ENCODE measurements at regions not wholly inside any gene's neighbourhood (a gene's known extent, or its start where the extent isn't known, plus 50 kb on each side); places are given as distances from the start of the nearest gene placed in this dataset.

DNA sequence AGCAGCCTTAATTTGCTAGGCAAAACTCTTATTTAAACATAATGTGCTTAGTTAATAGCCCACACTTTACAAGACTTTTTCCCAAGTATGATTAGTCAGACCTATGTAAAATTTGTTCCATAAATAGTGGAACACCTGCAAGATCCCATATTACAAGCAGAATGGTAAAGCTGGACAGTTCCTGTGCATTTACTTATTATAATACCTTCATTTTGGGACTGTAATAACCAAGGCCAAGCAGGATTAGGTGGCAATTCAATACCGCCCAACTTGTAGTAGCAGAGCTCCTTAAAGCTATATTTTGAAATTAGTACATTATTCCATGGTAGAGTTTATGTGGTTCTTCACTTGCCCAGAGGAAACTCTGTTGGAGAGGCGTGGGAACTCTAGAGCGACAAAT, 431.5 kb upstream of the MMADHC start:
- no peak for DNase-seq
- in situ Hi-C loops (cut with MboI; ENCODE audit: low pct_ligation_motif_present in 1 of 4, low pct_unique_long_range_greater_than_20kb in 1 of 4, low sequenced_read_pairs in 3 of 4): no loop called here

DNA sequence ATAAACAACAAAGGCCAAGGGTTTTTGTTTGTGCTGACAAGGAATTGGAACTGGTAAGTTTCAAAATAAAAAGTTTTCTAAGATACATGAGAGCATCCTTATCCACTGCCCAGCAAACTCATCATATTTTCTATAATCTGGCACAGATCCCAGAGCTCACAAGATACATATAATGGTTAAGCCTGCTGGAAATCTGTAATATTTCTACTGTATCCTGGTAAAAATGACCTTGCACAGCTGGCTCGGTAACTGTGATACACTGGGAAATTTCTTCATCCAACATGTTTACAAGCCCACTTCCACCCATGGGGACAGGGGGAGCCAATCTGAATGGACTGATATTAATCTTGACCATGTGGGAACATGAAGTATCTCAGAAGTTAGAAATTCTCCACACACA, 425.4 kb upstream of the MMADHC start:
- intact Hi-C loops (cut with DNase I; ENCODE audit: low total_unique reads) (no loop called here), in situ Hi-C loops (cut with MboI; ENCODE audit: low pct_ligation_motif_present in 1 of 4, low pct_unique_long_range_greater_than_20kb in 1 of 4, low sequenced_read_pairs in 3 of 4) (no loop called here)
- TF ChIP-seq POLR2AphosphoS5 (IDR thresholded peaks at IDR 0.05) (no peak), POLR2A (IDR thresholded peaks at IDR 0.05) (no peak), EP300 (IDR thresholded peaks at IDR 0.05; ENCODE audit: low read depth) (no peak)
- TF ChIP-seq, protein P1, sequence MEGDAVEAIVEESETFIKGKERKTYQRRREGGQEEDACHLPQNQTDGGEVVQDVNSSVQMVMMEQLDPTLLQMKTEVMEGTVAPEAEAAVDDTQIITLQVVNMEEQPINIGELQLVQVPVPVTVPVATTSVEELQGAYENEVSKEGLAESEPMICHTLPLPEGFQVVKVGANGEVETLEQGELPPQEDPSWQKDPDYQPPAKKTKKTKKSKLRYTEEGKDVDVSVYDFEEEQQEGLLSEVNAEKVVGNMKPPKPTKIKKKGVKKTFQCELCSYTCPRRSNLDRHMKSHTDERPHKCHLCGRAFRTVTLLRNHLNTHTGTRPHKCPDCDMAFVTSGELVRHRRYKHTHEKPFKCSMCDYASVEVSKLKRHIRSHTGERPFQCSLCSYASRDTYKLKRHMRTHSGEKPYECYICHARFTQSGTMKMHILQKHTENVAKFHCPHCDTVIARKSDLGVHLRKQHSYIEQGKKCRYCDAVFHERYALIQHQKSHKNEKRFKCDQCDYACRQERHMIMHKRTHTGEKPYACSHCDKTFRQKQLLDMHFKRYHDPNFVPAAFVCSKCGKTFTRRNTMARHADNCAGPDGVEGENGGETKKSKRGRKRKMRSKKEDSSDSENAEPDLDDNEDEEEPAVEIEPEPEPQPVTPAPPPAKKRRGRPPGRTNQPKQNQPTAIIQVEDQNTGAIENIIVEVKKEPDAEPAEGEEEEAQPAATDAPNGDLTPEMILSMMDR (IDR thresholded peaks at IDR 0.05): no peak
- H3K27me3 ChIP-seq: no peaks in the 10 kb centered on the region
- H3K4me3 ChIP-seq: no peak overlapping the region
- H3K36me3 ChIP-seq: no peaks in the 10 kb centered on the region
- H3K9me3 ChIP-seq: no peaks in the 10 kb centered on the region
- H3K4me1 ChIP-seq: no peaks in the 10 kb centered on the region
- no peak overlapping the region for H3K27ac ChIP-seq
- DNase-seq: no peak
- WGBS, 2 donors (ENCODE audit: low coverage in 1 of 2): 90% methylated on average over 1 of the region's 1 CpG; no CpG with 5 or more reads in 1 of the 2 donors

More for the DNA sequence above, 431.5 kb upstream of the MMADHC start:
- no peak overlapping the region for H3K27ac ChIP-seq
- intact Hi-C loops (cut with DNase I; ENCODE audit: low total_unique reads): no loop called here
- H3K4me3 ChIP-seq: no peak overlapping the region
- H3K9me3 ChIP-seq: no peaks in the 10 kb centered on the region
- no peaks in the 10 kb centered on the region for H3K36me3 ChIP-seq
- no peaks in the 10 kb centered on the region for H3K27me3 ChIP-seq
- TF ChIP-seq, protein P1 (IDR thresholded peaks at IDR 0.05): no peak
- no peak for TF ChIP-seq POLR2A (IDR thresholded peaks at IDR 0.05)
- no peak for TF ChIP-seq POLR2AphosphoS5 (IDR thresholded peaks at IDR 0.05)
- no peak for TF ChIP-seq EP300 (IDR thresholded peaks at IDR 0.05; ENCODE audit: low read depth)
- WGBS, 2 donors (ENCODE audit: low coverage in 1 of 2): 80 to 85% methylated on average over 1 to 3 of the region's 3 CpGs
- no peaks in the 10 kb centered on the region for H3K4me1 ChIP-seq

DNA sequence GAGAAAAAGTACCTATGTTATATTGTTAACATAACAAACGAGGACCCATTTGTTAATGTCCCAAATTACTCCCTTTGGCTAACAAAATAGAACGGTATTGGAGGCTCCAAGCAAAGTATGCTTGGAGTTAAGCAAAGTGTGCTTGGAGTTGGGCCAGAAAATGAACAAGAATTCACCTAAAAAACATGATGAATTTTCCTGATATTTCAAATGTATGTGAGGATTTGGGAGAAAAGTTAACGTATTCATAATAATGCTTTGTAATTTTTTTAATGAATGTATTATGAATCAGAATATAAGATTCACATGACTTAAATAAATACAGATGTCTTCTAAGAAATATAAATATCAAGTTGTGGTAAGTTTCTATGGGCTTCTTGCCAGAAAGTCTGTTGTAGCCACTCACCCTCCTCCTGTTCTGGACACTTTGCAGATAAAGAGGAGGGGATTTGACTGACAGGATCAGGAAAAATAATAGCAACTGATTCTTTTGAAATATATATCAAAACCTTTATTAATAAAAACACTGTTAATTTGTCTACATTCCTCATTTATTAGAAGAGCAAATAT, 423.7 kb upstream of the MMADHC start:
- intact Hi-C loops (cut with DNase I; ENCODE audit: low total_unique reads): no loop called here
- Histone ChIP-seq H3K36me3 (no peaks in the 10 kb centered on the region), H3K27ac (no peak overlapping the region), H3K4me3 (no peak overlapping the region), H3K4me1 (no peaks in the 10 kb centered on the region), H3K27me3 (no peaks in the 10 kb centered on the region), H3K9me3 (no peaks in the 10 kb centered on the region)
- WGBS, 2 donors (ENCODE audit: low coverage in 1 of 2): 68 to 92% methylated on average over 3 of the region's 3 CpGs
- no peak for DNase-seq
- in situ Hi-C loops (cut with MboI; ENCODE audit: low pct_ligation_motif_present in 1 of 4, low pct_unique_long_range_greater_than_20kb in 1 of 4, low sequenced_read_pairs in 3 of 4): no loop called here
- TF ChIP-seq EP300 (IDR thresholded peaks at IDR 0.05; ENCODE audit: low read depth): no peak
- TF ChIP-seq POLR2A (IDR thresholded peaks at IDR 0.05): no peak
- TF ChIP-seq, protein P1 (IDR thresholded peaks at IDR 0.05): no peak
- TF ChIP-seq POLR2AphosphoS5 (IDR thresholded peaks at IDR 0.05): no peak

DNA sequence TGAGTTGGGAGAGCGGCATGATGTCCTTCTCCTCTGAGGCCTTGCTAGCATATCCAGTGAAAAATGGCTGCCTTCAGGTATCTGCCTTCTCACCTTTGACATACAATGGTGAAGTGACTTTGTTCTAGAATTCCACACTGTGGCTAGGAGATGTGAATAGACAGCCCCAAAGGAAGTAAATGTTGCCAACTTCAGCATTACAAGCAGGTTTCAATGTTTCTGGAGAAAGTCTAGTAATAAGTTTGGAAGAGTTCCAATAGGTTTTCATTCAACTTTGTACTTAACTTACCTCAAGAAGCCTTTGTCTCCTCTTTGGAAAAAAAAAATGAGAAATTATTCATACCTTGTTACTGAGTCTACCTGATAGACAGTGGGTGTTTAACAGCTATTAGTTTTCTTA, 421.3 kb upstream of the MMADHC start:
- H3K36me3 ChIP-seq: no peaks in the 10 kb centered on the region
- in situ Hi-C loops (cut with MboI; ENCODE audit: low pct_ligation_motif_present in 1 of 4, low pct_unique_long_range_greater_than_20kb in 1 of 4, low sequenced_read_pairs in 3 of 4) (no loop called here), intact Hi-C loops (cut with DNase I; ENCODE audit: low total_unique reads) (no loop called here)
- no peak for DNase-seq
- no peaks in the 10 kb centered on the region for H3K27me3 ChIP-seq
- H3K4me3 ChIP-seq: no peak overlapping the region
- TF ChIP-seq POLR2AphosphoS5 (IDR thresholded peaks at IDR 0.05): no peak
- no peak for TF ChIP-seq POLR2A (IDR thresholded peaks at IDR 0.05)
- TF ChIP-seq, protein P1 (IDR thresholded peaks at IDR 0.05): no peak
- no peak for TF ChIP-seq EP300 (IDR thresholded peaks at IDR 0.05; ENCODE audit: low read depth)
- H3K9me3 ChIP-seq: no peaks in the 10 kb centered on the region
- H3K27ac ChIP-seq: no peak overlapping the region
- 88 to 100% methylated on average over 1 of the region's 1 CpG for WGBS, 2 donors (ENCODE audit: low coverage in 1 of 2)
- no peaks in the 10 kb centered on the region for H3K4me1 ChIP-seq
